DND-41 (cell line): ENCODE measurements at regions not wholly inside any gene's neighbourhood (a gene's known extent, or its start where the extent isn't known, plus 50 kb on each side); places are given as distances from the start of the nearest gene placed in this dataset.

Experiments used
- CTCF ChIP-seq: IDR thresholded peaks from 2 replicates; pipeline ENCODE4 v1.5.1; 2012; ENCODE audit warnings: borderline replicate concordance, low read length, moderate library complexity, mild to moderate bottlenecking; ENCODE audit not compliant: poor library complexity, severe bottlenecking; ENCODE audit errors: extremely low read depth
- EZH2 ChIP-seq: IDR thresholded peaks from 3 replicates; pipeline ENCODE4 v1.6.1; 2012; ENCODE audit warnings: borderline replicate concordance, low read depth, mild to moderate bottlenecking, moderate library complexity, low read length, inconsistent platforms; ENCODE audit not compliant: severe bottlenecking

- TF ChIP-seq CTCF (no peak), EZH2 (no peak)
These were observed 1454.4 kb upstream of the CELF4 start for GRCh38 chr18:39019989-39020388.
